HG03103 (cell line): ENCODE measurements at regions not wholly inside any gene's neighbourhood (a gene's known extent, or its start where the extent isn't known, plus 50 kb on each side); places are given as distances from the start of the nearest gene placed in this dataset.

Experiments used
- ATAC-seq: cut with Tn5 transposase; IDR thresholded peaks from one replicate; pipeline ENCODE4 v1.9.1; 2021; ENCODE audit warnings: low read depth; ENCODE audit not compliant: unreplicated experiment

GRCh38 chr4:31088600-31089230, 368.5 kb downstream of the PCDH7 start:
- no peak for ATAC-seq

GRCh38 chr4:31089815-31090214, 369.6 kb downstream of the PCDH7 start:
- ATAC-seq, result no peak

- no peak for ATAC-seq
Observed at GRCh38 chr4:31094474-31094873, 374.3 kb downstream of the PCDH7 start.

- ATAC-seq, result no peak
Observed at GRCh38 chr4:31097999-31098398, 377.8 kb downstream of the PCDH7 start.

- no peak for ATAC-seq
Observed at GRCh38 chr4:31100536-31100935, 380.4 kb downstream of the PCDH7 start.

- no peak for ATAC-seq
Observed at GRCh38 chr4:31104043-31104442, 383.9 kb downstream of the PCDH7 start.

GRCh38 chr4:31104577-31104976, 384.4 kb downstream of the PCDH7 start:
- no peak for ATAC-seq

- ATAC-seq, result no peak
Observed at GRCh38 chr4:31106419-31106818, 386.2 kb downstream of the PCDH7 start.

GRCh38 chr4:31107362-31107761, 387.2 kb downstream of the PCDH7 start:
- no peak for ATAC-seq

GRCh38 chr4:31108762-31109161, 388.6 kb downstream of the PCDH7 start:
- no peak for ATAC-seq

GRCh38 chr4:31111790-31112189, 391.6 kb downstream of the PCDH7 start:
- no peak for ATAC-seq

GRCh38 chr4:31114816-31115215, 394.6 kb downstream of the PCDH7 start:
- ATAC-seq, result no peak

- ATAC-seq, result no peak
Observed at GRCh38 chr4:31124008-31124585, 403.9 kb downstream of the PCDH7 start.

- ATAC-seq, result no peak
Observed at GRCh38 chr4:31125061-31125460, 404.9 kb downstream of the PCDH7 start.

GRCh38 chr4:31125496-31125895, 405.3 kb downstream of the PCDH7 start:
- ATAC-seq, result no peak

- ATAC-seq, result no peak
Observed at GRCh38 chr4:31126881-31127398, 406.8 kb downstream of the PCDH7 start.

GRCh38 chr4:31130930-31131329, 410.8 kb downstream of the PCDH7 start:
- ATAC-seq, result no peak

- ATAC-seq, result no peak
Observed at GRCh38 chr4:31134720-31135119, 414.6 kb downstream of the PCDH7 start.

- no peak for ATAC-seq
Observed at GRCh38 chr4:31139767-31140166, 419.6 kb downstream of the PCDH7 start.

GRCh38 chr4:31141095-31141831, 421.1 kb downstream of the PCDH7 start:
- no peak for ATAC-seq

- no peak for ATAC-seq
Observed at GRCh38 chr4:31141832-31142142, 421.6 kb downstream of the PCDH7 start.

GRCh38 chr4:31146366-31146765, 426.2 kb downstream of the PCDH7 start:
- no peak for ATAC-seq
